HG03442 (cell line): ENCODE measurements at regions not wholly inside any gene's neighbourhood (a gene's known extent, or its start where the extent isn't known, plus 50 kb on each side); places are given as distances from the start of the nearest gene placed in this dataset.
"Not testable (repeated sequence)": the region's sequence is repeated elsewhere in the genome, so short reads cannot be mapped to it uniquely, and the experiment has no call there.

ENCODE experiments used
- ATAC-seq: cut with Tn5 transposase; IDR thresholded peaks from one replicate; pipeline ENCODE4 v1.9.1; 2021; ENCODE audit warnings: mild to moderate bottlenecking, moderate library complexity; ENCODE audit not compliant: unreplicated experiment

DNA sequence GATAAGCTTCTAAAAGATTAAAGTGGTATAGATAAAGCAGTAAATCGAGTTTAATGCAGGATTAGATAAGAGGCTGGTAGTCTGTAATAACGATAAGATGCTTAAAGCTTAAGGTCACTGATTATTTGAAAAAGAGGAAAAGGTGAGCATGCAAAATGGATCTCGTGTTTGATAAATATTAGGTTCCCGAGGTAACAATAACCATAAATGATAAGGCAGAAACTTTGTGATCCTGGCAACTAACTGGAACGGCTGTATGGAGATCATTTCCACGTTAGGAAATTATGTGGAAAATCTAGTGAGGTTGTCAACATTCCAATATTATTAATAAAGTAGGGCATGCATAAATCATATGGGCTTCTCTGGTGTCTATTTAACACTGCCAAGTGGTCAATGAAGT lies 255.5 kb downstream of the EFCAB11 start:
- no peak for ATAC-seq

DNA sequence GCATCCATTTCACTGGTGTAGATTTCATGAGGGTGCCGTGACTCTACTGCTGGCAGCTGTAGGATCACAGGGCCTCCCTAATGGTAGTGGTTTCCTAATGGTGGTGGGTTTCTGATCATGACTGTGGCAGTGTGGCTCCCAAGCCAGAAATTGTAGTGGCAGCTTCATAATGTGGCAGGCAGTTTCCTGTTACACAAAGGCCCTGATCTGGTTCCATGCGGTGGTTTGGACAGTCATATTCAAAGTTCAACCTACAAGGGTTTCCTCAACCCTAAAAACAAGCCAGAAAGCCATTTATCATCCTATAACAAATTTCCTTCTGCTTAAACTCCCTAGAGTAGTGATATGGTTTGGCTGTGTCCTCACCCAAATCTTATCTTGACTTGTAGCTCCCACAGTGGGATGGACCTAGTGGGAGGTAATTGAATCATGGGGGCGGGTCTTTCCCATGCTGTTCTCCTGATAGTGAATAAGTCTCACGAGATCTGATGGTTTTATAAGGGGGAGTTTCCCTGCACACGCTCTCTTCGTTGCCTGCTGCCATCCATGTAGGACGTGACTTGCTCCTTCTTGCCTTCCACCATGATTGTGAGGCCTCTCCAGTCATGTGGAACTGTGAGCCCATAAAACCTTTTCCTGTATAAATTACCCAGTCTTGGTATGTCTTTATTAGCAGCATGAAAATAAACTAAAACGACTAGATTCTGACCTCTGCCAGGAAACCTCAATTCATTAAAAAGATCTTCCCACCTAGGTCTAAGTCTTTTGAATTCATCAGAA lies 257.1 kb downstream of the EFCAB11 start:
- no peak for ATAC-seq

DNA sequence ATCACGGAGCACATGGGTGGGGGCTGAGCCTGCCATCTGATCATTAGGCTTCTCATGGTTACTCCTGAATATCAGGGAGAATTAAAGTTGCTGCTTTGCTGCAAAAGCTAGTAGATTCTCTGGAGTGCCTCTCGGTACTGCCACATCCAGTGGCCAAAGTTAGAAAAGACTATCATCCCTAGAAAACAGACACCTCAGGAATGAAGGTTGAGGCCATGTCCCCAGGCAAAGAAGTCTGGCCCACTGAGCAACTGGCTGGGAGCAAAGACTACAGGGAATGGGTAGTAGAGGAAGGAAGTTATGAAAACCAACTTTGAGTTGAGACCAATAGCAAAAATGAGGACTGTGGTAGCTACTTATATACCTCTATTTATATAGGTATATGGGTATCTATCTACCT lies 258.7 kb downstream of the EFCAB11 start:
- ATAC-seq = no peak

DNA sequence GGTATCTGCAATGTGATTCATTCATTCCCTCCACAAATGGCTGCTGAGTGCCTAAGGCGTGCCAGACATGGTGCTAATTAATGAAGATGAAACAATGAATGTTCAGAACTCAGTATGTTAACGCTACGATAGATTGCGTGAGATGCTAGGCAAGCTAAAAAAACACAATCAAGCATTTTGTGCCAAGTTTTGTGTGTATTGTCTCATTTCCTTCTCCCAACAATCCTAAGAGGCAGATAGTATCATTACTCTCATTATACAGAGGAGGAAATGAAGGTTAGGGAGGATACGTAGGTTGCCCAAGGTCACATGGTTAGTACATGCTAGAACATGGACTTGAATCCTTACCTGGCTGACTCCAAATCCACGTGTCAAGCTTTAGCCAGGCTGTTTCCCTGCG lies 264.4 kb downstream of the EFCAB11 start:
- ATAC-seq = no peak

DNA sequence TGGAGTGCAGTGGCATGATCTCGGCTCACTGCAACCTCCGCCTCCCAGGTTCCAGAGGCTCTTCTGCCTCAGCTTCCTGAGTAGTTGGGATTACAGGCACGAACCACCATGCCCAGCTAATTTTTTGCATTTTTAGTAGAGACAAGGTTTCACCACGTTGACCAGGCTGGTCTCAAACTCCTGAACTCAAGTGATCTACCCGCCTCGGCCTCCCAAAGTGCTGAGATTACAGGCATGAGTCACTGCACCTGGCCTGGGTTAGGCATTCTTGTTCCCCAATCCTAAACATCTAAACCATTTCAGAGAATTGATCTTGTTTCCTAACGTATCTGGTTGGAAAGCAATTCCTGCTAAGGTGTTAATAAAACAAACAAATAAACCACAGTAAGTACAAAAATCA lies 264.8 kb downstream of the EFCAB11 start:
- ATAC-seq = not testable (repeated sequence)

DNA sequence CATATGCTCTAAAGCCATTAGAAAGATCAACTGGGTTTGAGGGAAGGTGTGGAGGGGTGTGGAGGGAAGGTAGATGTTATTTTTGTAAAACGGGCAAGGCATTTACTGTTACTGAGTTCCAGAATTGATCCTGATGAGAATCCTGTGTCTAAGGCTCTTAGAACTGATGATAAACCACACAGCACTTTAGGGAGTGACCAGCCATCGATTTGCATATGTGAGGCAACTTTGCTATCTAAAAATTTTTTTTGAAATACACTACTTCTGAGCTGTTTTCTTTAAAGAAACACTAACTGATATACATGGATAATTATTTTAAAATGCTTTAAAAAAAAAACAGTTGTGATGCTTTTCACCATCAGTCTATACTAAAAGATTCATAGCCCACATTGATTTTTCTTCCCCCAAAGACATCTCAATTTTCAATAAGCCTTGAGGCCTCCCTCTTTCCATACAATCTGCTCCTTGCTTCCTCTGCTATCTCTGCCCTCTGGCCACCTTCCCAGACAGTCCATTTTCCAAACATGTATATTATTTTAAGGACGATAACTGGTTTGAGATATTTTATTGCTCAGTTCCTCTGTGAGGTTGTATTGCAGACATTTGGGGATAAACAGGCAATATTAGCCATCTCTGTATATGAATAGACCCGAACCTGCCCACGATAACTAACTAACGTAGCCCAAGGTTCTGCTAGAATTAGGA lies 265.9 kb downstream of the EFCAB11 start:
- no peak for ATAC-seq

DNA sequence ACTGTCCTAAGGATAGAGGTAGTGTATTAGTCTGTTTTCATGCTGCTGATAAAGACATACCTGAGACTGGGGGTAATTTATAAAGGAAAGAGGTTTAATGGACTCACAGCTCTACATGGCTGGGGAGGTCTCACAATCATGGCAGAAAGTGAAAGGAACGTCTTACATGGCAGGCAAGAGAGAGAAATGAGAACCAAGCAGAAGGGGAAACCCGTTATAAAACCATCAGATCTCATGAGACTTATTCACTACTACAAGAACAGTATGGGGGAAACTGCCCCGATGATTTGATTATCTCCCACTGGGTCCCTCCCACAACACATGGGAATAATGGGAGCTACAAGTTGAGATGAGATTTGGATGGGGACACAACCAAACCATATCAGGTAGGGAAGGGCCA lies 267.4 kb downstream of the EFCAB11 start:
- not testable (repeated sequence) for ATAC-seq

DNA sequence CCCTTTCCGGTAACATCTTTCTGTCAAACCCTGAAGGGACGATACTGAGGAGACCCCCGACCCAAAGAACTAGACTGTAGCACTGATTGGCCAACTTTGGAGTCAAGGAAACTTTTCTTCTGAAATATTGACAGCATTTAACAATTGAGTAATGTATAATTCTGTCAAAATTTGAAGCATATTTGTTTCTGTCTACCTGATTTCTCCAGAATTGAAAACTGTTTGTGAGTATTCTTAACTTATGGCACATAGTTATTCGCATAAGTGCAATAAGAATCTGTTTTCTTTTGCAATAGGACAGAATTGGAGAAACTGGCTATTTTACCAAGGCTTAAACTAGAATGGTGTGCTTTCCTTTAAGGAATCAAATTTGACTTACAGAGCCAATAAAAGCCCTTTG lies 267.1 kb upstream of the FOXN3 start:
- ATAC-seq = no peak

DNA sequence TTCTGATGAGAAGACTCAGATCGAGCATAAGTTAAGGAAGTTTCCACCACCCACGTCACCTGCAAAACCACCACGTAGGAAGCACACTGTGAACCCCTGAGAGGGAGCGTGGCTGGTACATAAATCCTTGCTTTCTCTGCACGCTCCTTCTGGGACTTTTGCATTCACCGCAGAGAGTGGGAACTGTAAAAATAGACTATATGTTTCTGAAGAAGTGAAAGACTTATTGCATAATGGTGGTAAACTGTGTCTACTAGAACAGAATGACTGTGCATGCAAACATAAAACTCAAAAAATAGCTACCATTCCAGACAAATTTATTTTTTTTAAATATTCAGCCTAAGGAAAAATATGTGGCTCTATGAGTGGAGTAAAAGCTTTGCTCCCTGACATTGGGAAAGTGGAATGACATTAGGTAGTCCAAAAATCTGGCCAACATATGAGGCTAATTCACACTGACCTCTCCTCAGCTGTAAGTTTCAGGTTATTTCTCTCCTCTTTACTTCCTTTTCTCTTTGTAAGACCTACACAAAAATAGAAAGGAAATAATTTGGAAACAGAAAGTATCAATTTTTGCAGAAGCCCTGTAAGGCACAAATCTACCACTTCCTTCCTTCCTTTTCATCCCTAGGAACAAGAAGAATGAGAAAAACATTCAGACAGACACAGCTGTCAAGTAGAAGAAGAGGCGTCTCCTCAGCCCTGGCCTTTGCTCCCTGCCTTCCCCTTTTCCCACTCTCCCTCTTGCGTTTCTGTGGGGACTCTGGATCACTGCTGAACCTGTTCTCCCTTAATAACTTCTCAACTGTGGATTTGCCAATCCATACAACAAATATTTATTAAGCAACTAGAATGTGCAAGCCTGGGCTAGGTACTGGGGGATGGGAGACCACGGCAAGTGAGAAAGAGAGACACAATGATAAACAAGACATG lies 264.3 kb upstream of the FOXN3 start:
- peak; percentile 91 for ATAC-seq

DNA sequence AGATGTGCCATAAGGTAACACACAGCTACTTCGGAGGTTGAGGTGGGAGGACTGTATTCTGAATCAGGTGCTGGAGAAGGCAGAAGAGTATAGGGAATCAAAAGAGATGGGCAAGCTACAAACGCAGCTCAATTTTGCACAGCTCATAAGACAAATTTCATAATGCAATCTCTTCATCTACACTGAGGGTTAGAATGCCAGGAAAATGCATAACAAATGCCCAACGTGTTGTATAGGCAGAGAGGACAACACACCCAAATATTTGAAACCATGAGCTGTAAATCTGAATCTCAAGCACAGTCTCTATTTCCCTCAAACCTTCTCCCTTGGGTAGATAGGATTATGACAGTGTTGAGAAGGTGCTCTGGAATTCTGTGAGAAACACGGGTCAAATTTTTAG lies 263.1 kb upstream of the FOXN3 start:
- no peak for ATAC-seq

DNA sequence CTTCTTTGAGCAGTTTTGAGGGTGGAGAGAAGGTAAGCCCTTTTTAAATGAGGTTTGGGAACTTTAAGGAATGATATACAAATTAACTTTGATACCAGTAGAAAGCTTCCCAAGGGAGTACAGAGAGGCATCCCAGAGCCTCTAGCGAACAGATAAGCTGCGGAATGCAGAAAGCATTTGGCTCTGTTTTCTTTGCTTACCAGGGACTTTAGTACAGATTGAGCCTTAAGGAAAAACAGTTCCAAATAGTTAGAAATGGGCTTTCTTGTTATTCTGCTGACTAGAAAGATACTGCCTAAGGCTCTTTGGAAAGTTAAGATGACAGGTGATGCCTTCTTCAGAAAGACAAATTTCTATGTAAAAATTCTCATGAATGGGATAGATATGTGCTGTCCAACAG lies 261.7 kb upstream of the FOXN3 start:
- ATAC-seq = no peak

DNA sequence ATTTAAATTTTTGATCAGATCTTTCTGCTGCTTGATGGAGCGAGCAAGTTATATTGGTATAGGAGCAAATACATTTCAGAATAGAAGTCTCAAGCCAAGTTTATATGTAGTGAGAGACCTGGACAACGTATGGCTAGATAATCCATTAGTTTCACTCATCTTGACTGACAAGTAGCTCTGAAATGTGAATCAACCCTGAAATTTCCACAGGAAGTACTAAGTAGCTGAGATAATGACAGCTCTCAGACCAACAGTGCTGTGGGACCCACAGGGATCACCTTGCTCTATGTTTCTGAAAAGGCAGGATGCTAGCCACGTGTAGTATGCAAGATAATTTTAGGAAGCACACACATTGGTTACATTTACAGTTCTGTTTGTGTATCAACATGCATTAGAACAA lies 258.6 kb upstream of the FOXN3 start:
- no peak for ATAC-seq

DNA sequence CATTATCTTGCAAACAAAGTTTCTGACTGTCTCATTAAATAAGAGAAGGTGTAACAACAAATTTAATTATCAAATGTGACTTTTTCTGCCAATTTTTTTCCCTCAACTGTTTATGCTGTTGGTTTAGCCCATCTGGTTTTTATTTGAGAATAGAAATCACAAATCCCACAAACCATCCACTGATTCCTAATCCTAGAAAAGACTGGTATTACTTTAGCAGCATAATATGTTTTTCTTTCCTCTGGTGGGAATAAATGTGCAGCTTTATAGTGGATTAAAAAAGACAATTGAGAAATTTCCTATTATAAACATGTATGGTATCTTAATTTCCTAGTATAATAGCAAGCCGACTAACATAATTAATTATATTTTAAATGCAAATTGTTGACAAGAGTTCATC lies 257.9 kb upstream of the FOXN3 start:
- ATAC-seq = no peak

DNA sequence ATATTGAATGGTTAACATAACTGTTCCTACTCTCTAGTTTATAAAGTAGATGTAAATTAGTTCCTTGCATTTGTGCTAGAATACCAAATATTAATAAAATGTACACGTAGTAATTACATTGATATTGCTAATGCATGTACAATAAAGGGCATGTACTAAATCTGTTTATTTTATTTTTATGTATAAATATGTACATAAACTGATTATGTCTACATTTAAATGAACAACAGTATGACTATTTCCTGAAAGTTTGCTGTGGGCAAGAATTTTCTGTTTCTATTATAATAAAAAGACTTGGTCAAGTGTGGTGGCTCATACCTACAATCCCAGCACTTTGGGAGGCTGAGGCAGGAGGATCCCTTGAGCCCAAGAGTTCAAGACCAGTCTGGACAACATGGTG lies 257.2 kb upstream of the FOXN3 start:
- no peak for ATAC-seq

DNA sequence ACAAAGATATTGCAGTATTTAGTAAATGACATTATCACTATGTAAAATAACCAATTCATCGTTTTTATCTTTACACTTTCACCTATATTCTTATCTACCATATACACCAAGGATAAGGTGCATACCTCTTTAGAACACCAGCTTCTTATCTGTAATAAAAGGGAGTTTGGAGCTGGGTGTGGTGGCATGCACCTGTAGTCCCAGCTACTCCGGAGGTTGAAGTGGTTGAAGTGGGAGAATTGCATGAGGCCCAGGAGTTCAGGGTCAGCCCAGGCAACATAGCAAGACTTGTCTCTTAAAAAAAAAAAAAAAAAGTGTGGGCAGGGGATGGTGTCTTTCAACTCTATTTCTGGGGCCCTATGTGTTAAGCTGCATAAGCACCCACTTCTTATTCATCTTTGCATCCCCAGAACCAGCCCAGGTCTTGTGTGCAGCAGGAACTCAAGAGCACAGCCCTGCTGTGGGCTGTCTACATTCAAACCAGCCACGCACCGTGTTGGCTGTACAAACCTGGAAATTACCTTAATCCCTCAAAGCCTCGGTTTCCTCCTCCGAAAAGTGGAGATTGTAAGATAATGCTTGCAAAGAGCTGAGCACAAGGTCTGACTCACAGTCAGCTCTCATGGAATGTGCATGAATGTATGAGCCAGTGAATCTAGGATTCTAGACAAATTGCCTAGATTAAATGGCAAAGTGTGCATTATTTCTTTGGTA lies 256.6 kb upstream of the FOXN3 start:
- no peak for ATAC-seq

DNA sequence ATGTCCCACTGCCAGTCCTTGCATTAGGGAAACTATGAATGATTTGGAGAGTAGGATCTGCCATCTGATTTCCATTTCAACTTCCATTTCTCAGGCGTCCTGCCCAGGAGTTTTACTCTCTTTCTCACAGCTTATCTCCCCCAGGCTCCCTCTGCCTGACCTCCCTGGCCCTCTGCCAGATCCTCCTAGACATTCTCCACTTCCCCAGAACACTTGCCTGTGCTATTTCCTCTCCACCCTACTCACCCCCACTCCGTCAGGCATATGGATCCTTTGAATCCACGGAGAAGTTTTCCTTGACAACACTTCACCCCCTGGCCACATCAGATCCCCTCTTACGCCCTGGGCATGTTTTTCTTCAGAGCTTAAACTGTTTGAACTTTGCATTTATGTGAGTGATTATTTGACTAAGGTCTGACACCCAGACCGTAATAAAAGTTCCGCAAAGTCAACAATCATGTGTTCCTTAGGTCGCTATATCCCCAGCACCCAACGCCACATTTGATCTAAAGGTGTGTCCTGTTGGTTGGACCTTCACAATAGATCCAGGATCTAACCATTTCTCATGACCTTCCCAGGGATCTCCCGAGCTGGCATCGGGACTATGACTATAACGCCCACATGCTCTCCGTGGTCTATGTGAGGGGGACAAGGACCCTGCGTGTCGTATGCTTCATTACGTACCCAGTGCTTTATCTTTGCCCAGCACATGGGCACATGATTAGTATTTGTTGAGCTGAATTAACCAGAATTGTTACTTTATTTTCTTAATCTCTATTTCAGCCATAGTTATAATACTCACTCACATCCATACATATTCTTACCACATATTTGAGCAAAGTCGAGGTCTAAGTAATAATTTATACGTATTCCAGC lies 255.8 kb upstream of the FOXN3 start:
- ATAC-seq = no peak

DNA sequence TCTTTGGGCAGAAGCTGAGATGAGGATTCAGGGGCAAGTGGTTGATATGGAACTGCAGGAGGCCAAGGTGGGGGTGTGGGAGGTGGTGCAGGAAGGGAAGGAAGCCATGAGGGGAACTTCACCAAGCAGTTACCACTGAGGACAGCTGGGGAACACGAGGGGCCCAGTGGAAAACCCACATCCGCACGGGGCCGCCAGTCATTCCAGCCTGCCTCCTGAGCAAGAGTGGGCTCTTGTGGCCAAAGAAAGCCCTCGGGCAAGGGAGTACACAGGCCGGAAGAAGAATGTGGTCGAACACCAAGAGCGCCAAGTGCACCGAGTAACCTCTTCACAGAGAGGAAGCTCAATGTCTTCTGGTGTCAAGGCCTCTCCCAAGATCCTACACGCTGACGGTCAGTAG lies 252.2 kb upstream of the FOXN3 start:
- no peak for ATAC-seq

DNA sequence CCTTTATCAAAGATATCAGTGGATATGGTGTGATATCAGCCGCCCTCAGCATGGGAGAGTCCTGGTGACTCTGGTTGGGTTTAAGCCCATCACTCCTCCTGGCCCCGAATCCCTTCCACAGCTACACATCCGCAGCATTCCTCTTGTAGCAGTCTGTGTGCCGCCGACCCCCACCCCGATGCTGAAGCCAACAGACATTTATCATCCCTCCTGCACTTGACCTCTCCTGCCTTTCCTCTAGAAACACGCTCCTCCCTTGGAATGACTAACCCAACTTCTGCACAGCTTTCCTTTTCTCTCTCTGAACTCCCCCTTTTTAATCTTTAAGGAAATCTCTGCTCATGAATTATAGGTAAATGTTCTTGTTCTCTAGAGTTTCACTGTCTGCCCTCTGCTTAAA lies 250.9 kb upstream of the FOXN3 start:
- no peak for ATAC-seq

DNA sequence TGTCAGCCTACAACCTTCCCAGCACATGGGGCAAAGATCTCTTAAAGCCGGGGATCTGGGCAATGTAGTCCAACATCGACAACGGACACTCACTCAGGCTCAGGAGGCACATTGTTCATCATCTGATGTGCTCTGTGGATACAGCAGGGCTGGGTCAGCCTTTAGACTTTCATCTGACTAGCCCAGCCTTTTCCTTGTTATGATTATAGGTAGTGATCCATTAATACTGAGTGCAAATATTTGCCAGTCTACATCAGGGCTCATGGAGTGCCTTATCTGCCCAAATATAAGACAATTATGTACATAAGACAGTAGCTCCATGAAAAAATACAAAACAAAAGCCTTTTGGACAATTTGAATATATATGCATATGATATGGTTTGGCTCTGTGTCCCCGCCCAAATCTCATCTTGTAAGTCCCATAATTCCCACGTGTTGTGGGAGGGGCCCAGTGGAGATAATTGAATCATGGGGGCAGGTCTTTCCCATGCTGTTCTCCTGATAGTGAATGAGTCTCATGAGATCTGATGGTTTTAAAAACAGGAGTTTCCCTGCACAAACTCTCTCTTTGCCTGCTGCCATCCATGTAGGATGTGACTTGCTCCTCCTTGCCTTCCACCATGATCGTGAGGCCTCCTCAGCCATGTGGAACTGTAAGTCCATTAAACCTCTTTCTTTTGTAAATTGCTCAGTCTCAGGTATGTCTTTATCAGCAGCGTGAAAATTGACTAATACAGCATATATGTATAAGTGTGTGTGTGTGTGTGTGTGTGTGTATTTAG lies 248.5 kb upstream of the FOXN3 start:
- not testable (repeated sequence) for ATAC-seq
